GM18873 (cell line): ENCODE measurements at regions not wholly inside any gene's neighbourhood (a gene's known extent, or its start where the extent isn't known, plus 50 kb on each side); places are given as distances from the start of the nearest gene placed in this dataset.
"Not testable (repeated sequence)": the region's sequence is repeated elsewhere in the genome, so short reads cannot be mapped to it uniquely, and the experiment has no call there.

ENCODE experiments used
- ATAC-seq: cut with Tn5 transposase; IDR thresholded peaks from one replicate; pipeline ENCODE4 v1.9.1; 2021; ENCODE audit warnings: mild to moderate bottlenecking, moderate library complexity, moderate number of reproducible peaks; ENCODE audit not compliant: unreplicated experiment, low FRiP score

DNA sequence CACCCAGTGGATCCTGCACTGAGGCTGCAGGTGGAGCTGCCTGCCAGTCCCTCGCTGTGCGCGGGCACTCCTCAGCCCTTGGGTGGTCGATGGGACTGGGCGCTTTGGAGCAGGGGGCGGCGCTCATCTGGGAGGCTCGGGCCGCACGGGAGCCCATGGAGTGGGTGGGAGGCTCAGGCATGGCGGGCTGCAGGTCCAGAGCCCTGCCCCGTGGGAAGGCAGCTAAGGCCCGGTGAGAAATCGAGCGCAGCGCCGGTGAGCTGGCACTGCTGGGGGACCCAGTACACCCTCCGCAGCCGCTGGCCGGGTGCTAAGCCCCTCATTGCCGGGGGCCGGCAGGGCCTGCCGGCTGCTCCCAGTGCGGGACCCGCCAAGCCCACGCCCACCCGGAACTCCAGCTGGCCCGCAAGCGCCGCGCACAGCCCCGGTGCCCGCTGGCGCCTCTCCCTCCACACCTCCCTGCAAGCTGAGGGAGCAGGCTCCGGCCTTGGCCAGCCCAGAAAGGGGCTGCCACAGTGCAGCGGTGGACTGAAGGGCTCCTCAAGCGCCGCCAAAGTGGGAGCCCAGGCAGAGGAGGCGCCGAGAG, 1636.5 kb downstream of the BRINP3 start:
- ATAC-seq = not testable (repeated sequence)

DNA sequence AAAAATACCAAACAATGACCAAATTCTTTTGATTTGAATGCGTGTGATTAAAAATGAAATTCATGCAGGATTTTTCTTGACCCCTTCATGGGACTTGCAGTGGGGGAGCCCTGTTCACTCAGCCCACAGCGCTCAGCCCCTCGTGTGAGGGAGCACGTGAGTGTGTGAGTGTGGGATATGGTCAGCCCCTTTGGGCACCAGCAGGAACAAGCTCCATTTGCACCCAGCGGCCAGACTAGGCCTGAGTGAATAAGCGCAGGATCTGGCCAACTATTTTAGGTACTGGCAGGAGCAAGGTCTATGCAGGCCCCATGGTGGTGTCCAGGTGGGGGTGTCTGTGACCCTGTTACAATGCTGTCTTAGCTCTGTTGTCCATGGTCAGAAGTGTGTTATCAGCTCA, 1631.2 kb downstream of the BRINP3 start:
- no peak for ATAC-seq

DNA sequence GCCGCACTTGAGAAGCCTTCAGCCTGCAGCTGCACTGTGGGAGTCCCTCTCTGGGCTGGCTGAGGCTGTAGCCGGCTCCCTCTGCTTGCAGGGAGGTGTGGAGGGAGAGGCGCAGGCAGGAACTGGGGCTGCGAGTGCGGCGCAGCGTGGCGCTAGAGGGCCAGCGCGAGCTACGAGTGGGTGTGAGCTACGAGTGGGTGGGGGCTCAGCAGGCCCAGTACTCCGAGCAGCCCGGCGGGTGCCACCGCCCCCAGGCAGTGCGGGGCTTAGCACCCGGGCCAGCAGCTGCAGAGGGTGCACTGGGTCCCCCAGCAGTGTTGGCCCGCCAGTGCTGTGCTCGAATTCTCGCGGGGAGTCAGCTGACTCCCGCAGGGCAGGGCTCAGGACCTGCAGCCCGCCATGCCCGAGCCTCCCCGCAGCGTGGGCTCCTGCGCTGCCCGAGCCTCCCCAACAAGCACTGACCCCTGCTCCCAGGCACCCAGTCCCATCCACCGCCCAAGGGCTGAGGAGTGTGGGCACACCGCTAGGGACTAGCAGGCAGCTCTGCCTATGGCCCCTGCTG, 1620.1 kb downstream of the BRINP3 start:
- ATAC-seq = no peak

DNA sequence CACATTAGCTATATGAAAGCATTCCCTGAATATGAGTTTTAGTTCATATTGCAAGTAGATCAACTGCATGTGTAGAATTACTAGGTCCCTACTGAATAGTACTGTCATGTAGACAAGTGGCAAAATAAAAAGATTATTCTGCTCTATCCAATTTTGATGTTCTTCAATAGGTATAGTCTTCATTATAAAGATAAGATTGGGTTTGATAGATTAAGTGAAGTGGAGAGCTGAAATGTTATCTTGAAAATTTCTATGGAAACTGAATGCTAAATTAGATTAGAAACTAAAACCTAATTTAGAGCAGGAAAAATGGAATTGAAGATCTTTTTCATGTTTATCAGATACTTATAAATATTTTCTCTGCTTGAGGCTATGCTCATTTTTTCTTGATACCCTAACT, 1610.0 kb downstream of the BRINP3 start:
- no peak for ATAC-seq

DNA sequence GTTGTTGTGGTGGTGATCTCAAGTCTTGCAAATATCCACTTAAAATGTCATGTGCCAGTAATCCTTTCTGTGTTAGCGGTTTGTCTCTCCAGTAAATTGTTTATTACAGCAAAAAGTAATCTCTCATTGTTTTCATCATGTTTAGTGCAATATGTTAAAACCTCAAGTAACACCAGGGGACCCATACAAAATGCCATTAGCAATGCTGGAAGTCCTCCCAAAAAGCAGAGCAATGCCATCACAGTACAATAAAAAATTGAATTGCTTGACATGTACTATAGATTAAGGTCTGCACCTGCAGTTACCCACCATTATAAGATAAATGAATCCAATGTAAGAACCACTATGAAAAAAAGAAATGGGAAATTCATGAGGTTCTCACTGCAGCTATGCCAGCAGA, 1606.5 kb downstream of the BRINP3 start:
- ATAC-seq = no peak

DNA sequence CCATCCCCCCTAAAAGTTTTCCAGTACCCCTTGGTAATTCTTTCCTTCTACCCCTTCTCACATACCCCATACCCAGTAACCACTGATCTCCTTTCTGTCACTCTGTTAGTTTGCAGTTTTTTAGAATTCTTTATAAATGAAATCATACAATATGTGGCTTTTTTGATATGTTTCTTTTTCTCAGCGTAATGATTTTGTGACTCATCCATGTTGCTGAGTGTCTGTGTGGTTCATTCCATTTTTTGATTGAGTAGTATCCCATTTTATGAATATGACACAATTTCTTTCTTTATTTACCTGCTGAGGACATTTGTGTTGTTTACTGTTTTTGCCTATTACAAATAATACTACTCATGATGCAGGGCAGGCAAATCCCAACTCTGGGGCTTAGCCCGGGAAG, 1605.3 kb downstream of the BRINP3 start:
- no peak for ATAC-seq

DNA sequence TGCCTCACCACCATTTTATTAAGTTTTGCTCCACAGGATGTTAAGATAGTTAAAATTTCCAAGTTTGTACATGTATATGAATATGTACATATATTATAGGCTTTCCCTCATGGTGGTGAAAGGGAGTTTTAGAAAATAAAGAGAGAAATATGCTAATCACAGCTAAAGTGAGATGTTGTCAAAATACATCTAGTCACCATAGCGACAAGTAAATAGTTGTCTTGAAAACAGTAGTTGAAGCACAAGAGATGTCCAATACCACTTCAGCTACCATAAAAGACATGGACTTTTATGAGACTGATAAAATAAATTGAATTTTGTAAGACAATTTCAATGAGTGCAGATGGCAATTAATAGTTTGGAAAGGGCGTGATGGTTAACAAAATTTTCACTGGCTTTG, 1600.0 kb downstream of the BRINP3 start:
- ATAC-seq = no peak

DNA sequence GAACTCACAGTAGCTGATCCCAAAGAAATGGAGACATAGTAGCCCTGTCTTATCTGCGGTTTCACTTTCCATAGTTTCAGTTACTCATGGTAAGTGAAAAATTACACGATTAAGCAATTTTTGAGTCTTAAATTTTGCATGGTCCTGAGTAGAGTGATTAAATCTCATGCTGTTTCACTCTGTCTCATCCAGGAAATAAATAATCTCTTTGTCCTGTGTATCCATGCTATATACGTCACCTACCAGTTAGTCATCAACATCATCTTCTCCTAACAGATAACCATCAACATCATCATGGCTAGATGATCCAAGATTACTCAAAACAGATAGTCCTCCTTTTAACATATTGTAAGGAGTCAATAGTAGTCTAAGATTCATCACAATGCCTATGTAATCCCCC, 1589.3 kb downstream of the BRINP3 start:
- ATAC-seq = no peak

DNA sequence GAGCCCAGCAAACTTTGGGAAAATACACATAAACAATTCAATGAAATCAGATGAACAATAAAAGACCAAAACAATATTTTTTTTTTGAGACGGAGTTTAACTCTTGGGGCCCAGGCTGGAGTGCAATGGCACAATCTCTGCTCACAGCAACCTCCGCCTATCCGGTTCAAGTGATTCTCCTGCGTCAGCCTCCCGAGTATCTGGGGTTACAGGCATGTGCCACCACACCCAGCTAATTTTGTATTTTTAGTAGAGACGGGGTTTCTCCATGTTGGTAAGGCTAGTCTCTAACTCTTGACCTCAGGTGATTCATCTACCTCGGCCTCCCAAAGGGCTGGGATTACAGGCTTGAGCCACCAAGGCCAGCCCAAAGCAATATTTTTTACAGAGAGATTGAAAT, 1588.5 kb downstream of the BRINP3 start:
- no peak for ATAC-seq

DNA sequence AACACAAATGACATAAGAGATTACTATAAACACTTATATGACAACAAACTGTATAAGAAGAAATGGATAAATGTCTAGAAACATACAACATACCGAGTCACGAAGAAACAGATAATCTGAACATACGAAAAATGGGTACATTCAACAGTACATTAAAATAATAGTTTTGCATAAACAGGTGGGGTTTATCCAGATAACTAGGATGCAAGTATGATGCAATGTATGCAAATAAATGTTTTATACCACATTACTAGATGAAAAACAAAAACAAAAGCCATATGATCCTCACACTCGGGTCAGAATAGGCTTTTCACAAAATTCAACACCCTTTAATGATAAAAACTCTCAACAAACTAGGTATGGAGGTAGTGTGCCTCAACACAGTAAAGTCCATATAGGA, 1585.7 kb downstream of the BRINP3 start:
- ATAC-seq = no peak

DNA sequence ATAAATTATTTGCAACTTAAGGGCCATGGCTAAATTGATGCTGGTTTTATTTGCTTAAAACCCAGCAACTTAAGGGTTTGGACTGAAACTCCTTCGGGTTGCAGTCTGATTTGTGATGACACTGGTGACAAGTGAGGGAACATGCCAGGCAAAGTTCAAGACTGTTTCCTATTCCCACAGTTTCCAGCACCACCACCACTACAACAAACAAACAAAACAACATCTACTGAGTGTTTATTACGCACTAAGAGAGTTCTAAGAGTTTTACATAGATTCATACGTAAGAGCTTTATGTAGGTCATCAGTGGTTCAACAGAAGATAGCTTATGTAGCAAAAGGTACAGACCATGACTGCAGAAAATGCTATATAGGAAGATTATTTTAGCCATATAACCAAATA, 1582.1 kb downstream of the BRINP3 start:
- ATAC-seq = no peak

DNA sequence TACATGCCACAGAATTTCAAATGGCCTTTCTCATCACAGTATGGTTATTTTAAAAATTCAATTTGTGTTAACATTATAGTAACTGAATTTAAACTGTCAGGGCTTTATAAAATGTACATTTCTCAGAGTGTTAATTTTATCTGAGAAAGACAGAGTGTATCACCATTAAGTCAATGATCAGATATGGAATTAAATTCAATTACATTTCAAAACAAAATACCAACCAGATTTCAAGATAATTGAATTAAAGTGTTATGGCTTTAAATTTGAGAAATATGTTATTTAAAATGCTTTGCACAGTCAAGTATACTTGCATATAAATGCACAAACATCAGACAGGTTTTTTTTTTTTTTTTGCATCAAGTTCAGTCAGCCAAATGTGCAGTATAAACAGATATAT, 1574.4 kb downstream of the BRINP3 start:
- ATAC-seq = no peak

DNA sequence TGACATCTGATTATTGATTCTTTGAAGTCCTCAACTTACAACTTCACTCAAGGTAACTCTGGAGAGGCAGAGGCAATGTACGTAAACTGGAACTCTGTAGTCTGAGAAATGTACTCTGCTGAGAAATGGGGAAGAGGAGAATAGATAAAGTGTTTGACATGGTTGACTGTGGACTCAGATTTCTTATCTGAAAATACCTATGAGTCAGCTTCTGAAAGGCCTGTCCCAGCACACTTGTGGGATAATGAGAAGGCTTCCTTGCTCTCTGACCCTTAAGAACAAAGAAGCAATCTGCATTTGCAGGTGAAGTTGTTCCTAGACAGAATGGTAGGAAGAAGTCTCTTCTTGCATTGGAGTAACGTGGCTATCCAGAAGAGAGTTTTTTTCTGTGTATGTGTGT, 1573.5 kb downstream of the BRINP3 start:
- no peak for ATAC-seq

DNA sequence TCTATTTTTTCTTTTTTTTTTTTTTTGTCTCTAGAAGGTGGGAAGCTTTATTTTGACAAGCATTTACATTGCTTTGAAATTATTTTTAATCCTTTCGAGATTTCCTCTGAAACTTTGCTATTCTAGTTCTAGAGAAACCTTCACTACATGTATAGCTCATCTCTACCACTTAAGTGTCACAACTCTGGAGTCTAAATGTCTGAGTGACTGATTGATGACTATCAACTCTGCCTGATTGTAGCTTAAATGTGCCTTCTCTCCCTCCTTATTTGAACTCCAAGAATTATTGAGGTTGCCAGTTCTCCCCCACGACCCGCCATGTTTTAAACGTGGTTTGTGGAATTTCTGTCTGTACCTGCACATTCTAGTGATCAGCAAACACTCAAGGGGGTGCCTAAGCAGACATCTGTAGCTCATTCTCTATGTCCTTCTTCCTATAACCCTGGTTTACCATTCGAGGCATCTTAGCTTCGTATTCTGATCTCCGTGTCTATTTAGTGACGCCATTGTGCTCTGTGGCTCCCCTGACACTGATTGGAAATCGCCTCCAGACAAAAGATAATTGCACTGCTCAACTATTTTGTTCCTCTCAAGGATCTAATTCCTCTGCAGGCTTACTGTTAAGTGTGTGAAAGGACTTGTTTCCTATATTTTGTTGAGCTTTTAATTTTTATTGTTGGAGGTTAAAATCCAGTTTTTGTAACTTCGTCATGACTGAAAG, 1570.6 kb downstream of the BRINP3 start:
- ATAC-seq = no peak

DNA sequence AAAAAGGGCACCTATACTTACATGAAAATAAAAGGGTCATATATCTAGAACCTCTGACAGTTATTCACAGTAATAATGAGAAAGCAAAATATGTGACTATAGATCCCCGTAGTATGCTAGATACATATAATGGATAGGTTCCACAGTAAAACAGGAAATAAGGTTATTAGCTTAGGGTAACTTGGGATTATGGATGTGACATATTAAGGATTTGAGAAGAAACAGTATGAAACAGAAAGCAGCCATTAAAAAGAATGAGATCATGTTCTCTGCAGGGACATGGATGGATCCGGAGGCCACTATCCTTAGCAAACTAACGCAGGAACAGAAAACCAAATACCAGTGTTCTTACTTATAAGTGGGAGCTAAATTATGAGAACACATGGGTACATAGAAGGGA, 1547.3 kb downstream of the BRINP3 start:
- no peak for ATAC-seq

DNA sequence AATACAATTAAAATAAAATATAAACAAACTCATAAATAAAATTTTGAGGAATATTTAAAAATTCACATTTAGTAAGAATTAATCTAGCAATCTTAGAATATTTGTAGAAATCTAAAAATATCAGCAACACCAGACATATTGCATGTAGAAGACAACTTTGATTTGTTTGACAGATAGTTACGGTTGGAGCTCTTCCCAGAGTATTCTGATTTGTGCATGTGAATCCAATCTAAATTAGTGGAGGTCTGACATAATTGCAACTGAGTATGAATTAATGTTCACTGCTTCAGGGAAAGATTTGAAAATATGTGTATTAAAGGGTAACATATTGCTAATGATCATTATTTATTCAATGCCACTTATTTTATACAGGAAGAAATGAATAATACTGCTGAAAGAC, 1546.2 kb downstream of the BRINP3 start:
- ATAC-seq = no peak

DNA sequence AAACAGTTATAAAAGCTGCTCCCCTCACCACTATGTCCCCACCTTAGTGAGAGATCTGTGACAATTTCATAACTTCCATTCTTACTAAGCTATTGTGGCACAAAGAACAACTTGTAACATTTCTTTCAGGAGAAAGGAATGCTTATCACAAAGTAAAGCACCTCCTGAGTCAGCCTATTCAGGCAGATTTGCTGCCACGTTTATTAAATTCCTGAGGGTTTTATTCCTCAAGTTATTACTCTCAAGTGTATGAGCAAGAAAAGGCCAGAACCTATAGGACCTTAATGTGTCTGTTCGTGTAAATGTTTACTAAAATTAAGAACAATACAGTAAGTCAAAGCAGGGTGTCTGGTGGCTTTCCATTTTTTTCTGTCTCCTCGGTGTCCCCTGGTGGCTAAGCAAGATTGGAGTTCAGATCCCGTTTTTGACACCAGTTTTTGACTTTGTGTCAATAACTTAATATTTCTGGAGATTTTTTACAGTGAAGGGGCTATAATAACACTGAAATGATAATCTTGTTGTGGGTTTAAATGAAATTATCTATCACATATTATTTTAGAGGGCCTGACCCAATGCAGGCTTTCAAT, 1539.6 kb downstream of the BRINP3 start:
- ATAC-seq = no peak

DNA sequence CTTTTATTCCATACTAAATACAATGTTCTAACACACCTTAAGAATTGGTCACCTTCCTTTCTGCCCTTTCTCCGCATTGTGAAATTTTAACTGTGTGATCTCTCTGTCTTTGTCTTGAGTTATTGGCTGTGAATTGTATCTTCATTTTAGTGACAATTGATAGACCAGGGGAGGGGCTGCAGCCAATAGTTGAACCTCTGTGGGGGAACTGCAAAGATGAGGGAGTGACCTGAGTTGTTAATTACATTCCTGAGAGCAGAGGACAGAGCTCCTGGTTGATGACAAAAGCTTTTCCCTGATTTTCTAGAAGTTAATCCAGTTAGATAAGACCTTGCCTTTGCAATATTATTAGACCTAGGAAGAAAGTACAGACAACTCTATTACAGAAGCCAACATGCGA, 1535.7 kb downstream of the BRINP3 start:
- ATAC-seq = no peak

DNA sequence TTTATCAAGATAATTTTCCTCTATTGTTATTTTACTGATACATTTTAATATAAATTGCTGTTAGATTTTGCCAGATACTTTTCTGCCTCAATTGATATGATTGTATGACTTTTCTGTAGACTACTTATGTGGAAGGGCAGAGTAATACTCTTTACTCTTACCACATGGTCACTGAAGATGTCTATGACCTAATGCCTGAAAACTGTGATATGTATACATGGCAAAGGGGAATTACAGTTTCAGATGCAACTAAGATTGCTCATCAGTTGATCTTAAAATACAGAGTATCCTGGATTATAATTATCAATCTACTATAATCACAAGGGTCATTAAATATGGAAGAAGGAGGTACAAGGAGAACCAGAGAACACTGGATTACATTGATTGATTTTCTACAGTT, 1528.0 kb downstream of the BRINP3 start:
- ATAC-seq = no peak

DNA sequence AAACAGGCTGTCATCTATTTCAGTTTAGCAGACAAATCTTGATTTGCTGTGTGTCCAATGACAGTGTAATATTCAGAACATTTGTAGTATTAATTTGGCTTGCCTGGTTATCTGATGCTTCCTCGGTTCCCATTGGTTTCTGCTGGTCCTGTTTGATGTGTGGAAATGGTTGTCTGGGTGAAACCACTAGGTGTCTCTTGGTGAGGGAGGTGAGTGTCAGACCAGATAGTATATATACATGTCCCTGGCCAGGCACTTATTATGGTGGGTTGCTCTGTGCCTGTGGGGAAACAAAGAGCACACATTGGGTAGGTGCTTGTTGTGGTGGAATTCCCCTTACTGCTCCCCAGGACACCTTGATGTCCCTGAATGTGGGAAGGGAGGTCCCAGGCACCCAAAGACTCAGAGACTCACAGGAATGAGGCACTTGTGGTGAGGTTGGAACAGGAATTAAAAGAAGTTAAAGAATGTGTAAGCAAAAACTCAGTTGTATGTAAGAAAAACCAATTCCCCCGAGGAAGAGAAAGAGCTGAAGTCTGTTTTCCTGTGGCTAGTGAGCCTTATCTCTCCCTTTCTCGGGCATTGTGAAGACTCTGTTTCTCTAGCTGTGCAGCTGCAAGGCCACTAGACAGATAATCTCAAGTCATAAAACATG, 1519.1 kb downstream of the BRINP3 start:
- no peak for ATAC-seq

DNA sequence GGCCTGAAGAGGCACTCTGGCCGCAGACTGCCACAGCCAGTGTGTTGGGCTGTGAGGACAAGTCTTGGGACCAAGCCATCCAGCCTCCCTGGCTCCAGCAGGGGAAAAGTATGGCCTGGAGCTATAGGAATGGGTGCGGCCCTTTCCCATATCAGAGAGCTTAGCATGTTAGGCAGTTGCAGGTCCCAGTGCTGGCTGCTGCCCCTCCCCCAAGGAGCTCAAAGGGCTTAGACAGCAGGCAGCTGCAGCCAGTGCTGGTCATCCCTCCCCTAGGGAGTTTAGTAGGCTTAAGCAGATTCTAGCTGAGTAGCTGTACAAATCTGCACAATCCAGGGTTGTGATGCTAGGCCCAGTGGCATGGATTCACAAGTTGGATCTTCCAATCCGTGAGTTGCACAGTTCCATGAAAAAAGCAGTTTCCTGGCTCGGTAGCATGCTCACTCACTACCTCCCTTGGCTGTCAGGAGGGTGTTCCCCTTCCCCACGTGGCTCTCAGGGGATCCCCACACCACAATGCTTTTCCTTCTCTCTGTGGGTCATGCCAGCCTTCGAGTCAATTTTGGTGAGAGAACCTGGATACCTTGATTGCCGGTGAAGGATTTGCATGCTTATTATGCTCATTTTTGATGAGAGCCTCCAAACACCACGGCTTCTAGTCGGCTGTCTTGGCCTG, 1490.8 kb downstream of the BRINP3 start:
- no peak for ATAC-seq
